Omental fat pad (tissue), 3 donors: ENCODE measurements at regions not wholly inside any gene's neighbourhood (a gene's known extent, or its start where the extent isn't known, plus 50 kb on each side); places are given as distances from the start of the nearest gene placed in this dataset.

Experiments used
- ATAC-seq: fragments of 150-250 bp; one replicate; pipeline ENCODE4 v1.9.1; 2016; ENCODE audit warnings: mild to moderate bottlenecking, moderate library complexity; ENCODE audit not compliant: low FRiP score
- DNase-seq: peaks from one replicate; pipeline ENCODE4 v3.0.0-alpha.2; 2019; ENCODE audit warnings: low spot score
- CTCF ChIP-seq, 3 donors: fragments of 450-650 bp; IDR thresholded peaks; one replicate each; pipeline ENCODE4 v1.5.1; 2016 to 2017; ENCODE audit warnings: antibody characterized with exemption in 3 of 3, mild to moderate bottlenecking in 3 of 3, moderate library complexity in 2 of 3

- ATAC-seq (no peak), DNase-seq (no peak)
- no peak for TF ChIP-seq CTCF (IDR thresholded peaks at IDR 0.05)
These were observed 286.4 kb downstream of the PRDM5 start for GRCh38 chr4:120636120-120636630.

GRCh38 chr4:120633810-120634209, 288.7 kb downstream of the PRDM5 start:
- TF ChIP-seq CTCF (IDR thresholded peaks at IDR 0.05), result no peak
- ATAC-seq, result no peak
- DNase-seq, result no peak

GRCh38 chr4:120630427-120630826, 292.1 kb downstream of the PRDM5 start:
- TF ChIP-seq CTCF (IDR thresholded peaks at IDR 0.05), result no peak
- no peak for DNase-seq
- ATAC-seq, result no peak

GRCh38 chr4:120629546-120630108, 292.9 kb downstream of the PRDM5 start:
- no peak for TF ChIP-seq CTCF (IDR thresholded peaks at IDR 0.05)
- ATAC-seq (no peak), DNase-seq (no peak)

- ATAC-seq, result no peak
- no peak for TF ChIP-seq CTCF (IDR thresholded peaks at IDR 0.05)
- no peak for DNase-seq
These were observed 299.9 kb downstream of the PRDM5 start for GRCh38 chr4:120622601-120623000.

- no peak for DNase-seq
These were observed 305.4 kb downstream of the PRDM5 start for GRCh38 chr4:120617171-120617570.

More at GRCh38 chr4:120617171-120617570, 305.4 kb downstream of the PRDM5 start:
- no peak for ATAC-seq
- no peak for TF ChIP-seq CTCF (IDR thresholded peaks at IDR 0.05)
